IMR-90 (cell line): ENCODE measurements at regions not wholly inside any gene's neighbourhood (a gene's known extent, or its start where the extent isn't known, plus 50 kb on each side); places are given as distances from the start of the nearest gene placed in this dataset.

Source experiments
- BHLHE40 ChIP-seq: fragments of 150-350 bp; IDR thresholded peaks from 2 replicates; pipeline ENCODE4 v1.6.1; 2016; ENCODE audit warnings: mild to moderate bottlenecking, low read depth, low read length
- CEBPB ChIP-seq: IDR thresholded peaks from 2 replicates; pipeline ENCODE4 v1.6.1; 2012; ENCODE audit warnings: low read depth, low read length, improper control_type of control experiment
- CHD1 ChIP-seq: IDR thresholded peaks from 2 replicates; pipeline ENCODE4 v1.6.1; 2012; ENCODE audit warnings: low read depth, low read length, improper control_type of control experiment
- CTCF ChIP-seq: conservative IDR thresholded peaks from 2 replicates; pipeline ENCODE4 v1.5.1; 2012; ENCODE audit warnings: mild to moderate bottlenecking, low read depth, low read length, improper control_type of control experiment
- FOS ChIP-seq: fragments of 150-350 bp; IDR thresholded peaks from 2 replicates; pipeline ENCODE4 v1.6.1; 2016; ENCODE audit warnings: low read depth, low read length
- MAZ ChIP-seq: IDR thresholded peaks from 2 replicates; pipeline ENCODE4 v1.6.1; 2012; ENCODE audit warnings: low read depth, mild to moderate bottlenecking, low read length, improper control_type of control experiment, moderate library complexity, borderline replicate concordance
- MXI1 ChIP-seq: IDR thresholded peaks from 2 replicates; pipeline ENCODE4 v1.6.1; 2012; ENCODE audit warnings: low read depth, mild to moderate bottlenecking, low read length, moderate library complexity, borderline replicate concordance
- NFE2L2 ChIP-seq: fragments of 150-350 bp; IDR thresholded peaks from 2 replicates; pipeline ENCODE4 v1.6.1; 2016; ENCODE audit warnings: low read depth, mild to moderate bottlenecking, low read length
- POLR2A ChIP-seq: IDR thresholded peaks from 2 replicates; pipeline ENCODE4 v1.6.1; 2012; ENCODE audit warnings: mild to moderate bottlenecking, low read depth, low read length
- RAD21 ChIP-seq: IDR thresholded peaks from 2 replicates; pipeline ENCODE4 v1.6.1; 2012; ENCODE audit warnings: low read length, improper control_type of control experiment
- RCOR1 ChIP-seq: IDR thresholded peaks from 2 replicates; pipeline ENCODE4 v1.6.1; 2012; ENCODE audit warnings: mild to moderate bottlenecking, low read length, improper control_type of control experiment; ENCODE audit not compliant: insufficient replicate concordance
- RFX5 ChIP-seq: IDR thresholded peaks from 2 replicates; pipeline ENCODE4 v1.8.0; 2012; ENCODE audit warnings: low read depth, mild to moderate bottlenecking, low read length, moderate library complexity
- SMC3 ChIP-seq: fragments of 150-350 bp; IDR thresholded peaks from 2 replicates; pipeline ENCODE4 v1.6.1; 2016; ENCODE audit warnings: low read depth, mild to moderate bottlenecking, antibody characterized with exemption, low read length, moderate library complexity

- no peak for TF ChIP-seq CTCF
- no peak for TF ChIP-seq RFX5
- no peak for TF ChIP-seq CEBPB
- TF ChIP-seq FOS = no peak
- TF ChIP-seq POLR2A = no peak
- TF ChIP-seq RAD21 = no peak
- TF ChIP-seq RCOR1 = no peak
- TF ChIP-seq NFE2L2 = no peak
- no peak for TF ChIP-seq SMC3
- no peak for TF ChIP-seq CHD1
- no peak for TF ChIP-seq BHLHE40
- no peak for TF ChIP-seq MXI1
- no peak for TF ChIP-seq MAZ
Measured at GRCh38 chr2:129645335-129645734, 334.1 kb upstream of the RAB6C start.
